Epidermal melanocyte (primary cell): ENCODE measurements at regions not wholly inside any gene's neighbourhood (a gene's known extent, or its start where the extent isn't known, plus 50 kb on each side); places are given as distances from the start of the nearest gene placed in this dataset.

Source experiments
- DNase-seq: peaks from one replicate; pipeline ENCODE4 v3.0.0; 2011; ENCODE audit warnings: low spot score; ENCODE audit not compliant: insufficient read length

DNA sequence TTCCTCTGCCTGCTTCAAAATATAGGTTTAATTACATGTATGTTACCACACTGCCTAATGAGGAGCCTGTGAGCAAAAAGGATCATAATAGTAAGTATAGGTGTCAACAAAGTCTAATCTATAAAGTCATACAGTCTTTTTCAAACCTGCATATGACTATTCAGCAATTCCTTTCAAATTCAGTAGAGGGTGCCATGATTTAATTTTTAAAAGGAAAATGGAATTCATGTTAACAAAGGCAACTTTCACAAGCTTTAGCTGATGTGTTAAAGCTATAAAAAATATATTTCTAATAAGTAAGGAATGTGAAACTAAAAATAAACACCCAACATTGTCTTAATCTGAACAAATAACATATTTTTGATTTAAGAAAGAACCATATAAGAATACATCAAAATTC lies 52.1 kb downstream of the MPP7 start:
- DNase-seq, result peak; percentile 23

DNA sequence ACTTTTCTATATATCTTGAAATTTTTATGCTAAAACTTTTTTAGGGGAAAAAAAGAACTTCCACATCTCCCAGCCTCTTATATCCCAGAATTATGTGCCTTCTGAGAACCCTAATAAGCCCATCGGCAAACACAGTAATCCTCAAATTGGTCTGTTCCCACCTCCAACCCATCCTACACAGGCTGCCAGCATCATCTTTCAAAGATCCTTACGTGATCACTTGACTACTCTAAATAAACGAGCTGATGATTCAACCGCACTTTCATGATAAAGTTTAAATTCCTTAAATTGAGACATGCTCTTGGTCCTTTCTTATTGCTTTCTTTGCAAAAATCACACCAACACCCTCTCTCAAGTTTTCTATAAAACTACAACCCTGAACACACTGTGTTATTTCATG lies 52.5 kb downstream of the MPP7 start:
- DNase-seq, result no peak

DNA sequence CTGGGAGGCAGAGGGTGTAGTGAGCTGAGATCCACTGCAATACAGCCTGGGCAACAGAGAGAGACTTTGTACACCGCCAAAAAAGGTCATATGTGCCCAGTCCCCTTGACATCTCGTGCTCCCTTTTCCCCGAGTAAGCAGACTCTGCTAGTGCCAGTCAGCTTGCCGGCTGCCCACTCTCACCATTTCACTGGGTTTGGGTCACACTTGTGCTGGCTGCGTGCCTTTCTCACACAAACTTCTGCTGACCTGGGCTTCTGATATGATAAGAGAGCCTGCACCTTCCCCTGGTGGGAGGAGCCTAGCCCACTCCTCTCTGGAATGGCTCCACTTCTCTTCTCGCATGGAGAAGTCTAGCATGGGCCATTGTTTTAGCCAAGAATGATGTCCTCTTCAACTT lies 53.4 kb downstream of the MPP7 start:
- no peak for DNase-seq

DNA sequence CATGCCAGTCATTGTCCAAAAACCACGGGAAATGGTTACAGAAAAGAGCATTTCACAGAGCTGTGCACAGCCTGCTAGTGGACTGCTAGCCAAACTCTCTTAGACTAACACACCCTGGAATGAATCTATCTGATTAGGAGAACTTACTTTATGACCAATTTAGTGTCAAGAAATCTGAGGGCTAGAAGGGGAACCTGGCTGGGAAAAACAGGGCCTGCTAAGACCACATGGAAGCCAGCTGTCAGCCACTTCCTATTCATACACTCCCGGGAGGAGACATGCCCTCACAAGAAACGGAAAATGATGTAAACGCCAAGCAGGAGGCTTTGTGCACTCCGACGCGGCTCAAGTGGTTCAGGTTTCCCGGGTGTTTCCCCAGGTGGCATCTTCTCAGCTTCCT lies 54.8 kb downstream of the MPP7 start:
- no peak for DNase-seq

DNA sequence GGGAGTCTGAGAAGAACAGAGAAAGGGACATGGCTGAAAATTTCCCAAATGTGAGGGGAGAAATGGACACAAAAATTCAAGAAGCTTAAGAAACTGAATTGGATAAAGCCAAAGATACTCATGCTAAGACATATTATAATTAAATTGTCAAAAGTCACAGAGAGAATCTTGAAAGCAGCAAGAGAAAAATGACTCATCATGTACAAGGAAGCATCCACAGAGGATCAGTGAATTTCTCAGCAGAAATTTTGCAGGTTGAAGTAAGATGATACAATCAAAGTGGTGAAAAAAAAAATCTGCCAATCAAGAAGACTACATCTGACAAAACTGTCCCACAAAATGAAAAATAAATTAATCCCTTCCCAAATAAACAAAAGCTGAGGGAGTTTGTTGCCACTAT lies 56.8 kb downstream of the MPP7 start:
- DNase-seq, result no peak

DNA sequence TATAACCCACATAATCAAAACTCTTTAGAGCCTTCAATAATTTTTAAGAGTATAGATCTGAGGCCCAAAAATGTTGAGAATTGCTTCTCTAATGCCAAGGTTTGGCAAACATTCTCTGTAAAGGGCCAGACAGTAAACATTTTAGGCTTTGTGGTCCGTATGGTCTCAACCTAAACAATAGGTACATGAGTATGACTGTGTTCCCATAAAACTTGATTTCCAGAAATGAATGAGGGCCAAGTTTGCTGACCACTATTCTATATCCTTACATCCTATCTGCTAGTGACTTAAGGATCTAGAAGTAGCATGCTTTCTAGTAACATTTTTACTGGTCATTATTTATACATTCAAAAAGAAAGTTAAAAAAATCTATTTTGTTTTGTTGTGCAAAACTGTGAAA lies 58.9 kb downstream of the MPP7 start:
- DNase-seq, result no peak

DNA sequence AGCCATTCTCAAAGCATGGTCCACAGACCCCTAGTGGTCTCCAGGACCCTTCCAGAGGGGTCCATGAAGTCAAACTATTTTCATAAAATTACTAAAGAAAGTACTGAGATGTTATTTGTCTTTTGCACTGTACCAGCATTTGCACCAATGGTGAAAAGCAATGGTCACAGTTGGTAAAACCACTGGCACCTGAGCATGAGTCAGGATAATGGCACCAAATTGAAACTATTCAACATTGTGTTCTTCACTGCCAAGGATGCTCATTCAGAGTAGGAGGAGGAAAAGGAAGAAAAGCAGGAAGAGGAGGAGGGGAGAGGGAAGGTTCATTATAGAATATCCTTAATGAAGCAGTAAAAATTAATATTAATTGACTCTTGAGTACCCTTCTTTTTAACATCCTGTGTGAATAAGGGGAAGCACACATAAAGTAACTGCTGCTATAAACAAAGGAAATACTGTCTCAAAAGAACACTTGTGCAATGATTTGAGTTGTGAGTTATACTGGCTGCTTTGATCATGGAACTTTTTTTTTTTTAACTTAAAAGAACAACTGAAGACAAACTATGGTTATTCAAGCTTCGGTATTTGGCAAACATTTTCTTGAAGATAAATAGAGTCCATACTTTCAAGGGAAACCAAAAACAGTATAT lies 60.2 kb downstream of the MPP7 start:
- no peak for DNase-seq

DNA sequence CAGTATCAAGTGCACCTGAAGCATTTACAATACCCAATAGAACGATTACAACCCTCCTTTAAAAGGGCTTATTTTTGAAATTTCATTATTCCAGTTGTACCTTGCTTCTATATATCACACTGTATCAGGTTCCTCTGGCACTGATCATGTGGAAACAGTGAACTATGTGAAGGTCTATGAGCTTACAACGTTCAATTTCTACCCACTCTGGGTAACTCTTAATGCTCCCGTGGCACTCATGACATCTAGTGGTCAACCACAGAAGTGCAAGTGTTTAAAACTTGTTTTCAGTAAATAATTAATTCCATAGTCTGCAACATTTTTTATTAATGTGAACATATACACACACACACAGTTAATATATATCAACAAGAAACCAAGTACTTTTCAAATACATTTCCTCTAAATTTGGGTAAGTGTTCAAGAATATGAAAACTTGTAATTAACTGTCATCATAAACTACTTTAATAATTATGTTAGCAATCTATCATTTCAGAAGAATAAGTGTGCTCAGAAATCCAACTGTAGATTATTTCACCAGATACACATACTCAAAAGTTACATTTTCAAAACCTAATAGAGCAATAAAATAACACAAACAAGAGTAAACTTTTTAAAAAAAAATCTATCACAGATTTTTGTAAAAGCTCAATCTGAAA lies 61.0 kb downstream of the MPP7 start:
- DNase-seq, result peak; percentile 37

DNA sequence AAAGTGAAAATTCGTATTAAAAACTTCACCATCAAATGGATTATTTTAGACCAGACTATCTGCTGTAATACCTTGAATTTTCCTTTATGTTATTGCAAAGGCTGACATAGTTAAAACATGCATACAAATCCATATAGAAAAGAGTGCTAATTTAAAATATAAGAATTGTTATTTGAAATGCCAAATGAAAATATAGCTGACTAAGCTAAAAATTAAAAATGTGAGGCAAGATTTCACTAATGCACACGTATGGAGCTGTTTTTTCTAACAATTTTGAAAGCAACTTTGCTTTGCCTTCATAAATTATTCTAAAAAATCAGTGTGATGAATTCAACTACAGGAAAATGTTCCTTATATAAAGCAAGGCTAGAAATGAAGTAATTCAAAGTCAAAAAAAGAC lies 62.5 kb downstream of the MPP7 start:
- DNase-seq, result no peak

DNA sequence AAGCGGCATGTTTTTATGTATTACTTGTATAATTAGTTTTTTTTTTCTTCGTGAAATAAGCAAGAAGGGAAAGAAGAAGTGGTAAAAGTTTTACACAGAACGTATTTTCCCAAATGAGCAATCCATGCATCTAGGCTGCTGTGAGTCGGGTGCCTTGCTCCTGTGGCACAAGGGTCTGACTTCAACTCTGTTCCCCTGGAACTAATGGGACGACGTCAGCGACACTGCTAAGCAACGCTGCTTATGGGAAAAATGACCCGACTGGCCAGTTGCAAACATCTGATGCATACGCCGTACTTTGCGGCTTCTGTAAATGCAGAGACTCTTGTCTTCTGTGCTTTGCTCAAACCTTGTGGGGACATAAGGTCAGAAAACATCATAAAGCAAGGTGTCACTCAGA lies 66.3 kb downstream of the MPP7 start:
- no peak for DNase-seq

DNA sequence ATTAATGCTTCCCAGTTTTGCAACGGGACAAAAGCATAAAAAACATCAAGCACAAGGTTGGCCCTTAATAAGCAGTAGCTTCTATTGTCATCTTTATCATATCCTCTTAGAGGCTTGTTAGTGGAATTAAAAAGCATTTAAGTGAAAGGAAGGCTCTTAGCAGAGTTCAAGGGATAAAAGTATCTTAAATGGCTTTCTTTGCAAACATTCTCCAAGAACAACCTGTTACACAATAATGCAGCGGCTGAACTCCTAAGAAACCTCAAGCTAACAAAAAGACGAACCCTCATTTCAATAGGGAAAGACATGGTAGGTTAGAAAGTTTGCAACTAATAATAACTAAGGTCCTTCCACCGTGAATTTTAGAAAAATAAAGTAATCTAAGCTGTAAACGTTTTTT lies 82.1 kb downstream of the MPP7 start:
- no peak for DNase-seq

DNA sequence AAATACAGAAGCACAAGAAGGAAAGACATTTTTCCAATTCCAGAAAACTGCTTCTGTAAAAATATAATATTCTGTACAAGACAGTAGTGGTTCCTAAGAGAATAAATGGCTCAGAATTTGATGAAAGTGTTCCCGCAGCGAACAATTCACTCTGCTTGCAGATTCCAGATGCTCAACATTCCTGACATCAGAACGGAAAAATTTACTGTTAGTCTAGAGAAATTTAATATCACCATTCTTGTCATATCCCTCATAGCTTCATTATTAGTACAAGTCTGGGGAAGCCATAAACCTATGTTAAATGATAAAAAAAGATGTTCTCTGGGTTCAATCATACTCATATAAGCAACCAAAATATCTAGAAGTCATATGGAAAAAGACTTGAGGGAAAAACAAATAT lies 83.6 kb downstream of the MPP7 start:
- no peak for DNase-seq

DNA sequence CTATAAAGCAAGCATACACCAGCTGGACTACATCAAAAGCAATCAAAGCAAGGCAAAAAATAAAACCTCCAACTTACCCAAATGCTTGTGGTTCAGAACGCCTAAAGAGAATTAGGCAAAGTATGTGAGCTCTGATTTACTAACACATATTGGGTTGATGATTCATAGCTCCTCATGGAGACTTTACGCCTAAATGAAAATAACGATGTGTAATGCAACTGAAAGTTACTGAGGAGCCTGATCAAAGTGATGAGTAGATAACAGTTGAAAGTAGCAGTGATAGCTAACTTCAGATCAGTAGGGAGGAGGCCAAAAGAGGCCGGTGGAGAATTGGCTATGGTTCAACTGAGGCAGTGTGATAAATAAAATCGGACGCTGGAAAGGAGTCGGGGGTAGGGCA lies 85.0 kb downstream of the MPP7 start:
- peak; percentile 21 for DNase-seq

DNA sequence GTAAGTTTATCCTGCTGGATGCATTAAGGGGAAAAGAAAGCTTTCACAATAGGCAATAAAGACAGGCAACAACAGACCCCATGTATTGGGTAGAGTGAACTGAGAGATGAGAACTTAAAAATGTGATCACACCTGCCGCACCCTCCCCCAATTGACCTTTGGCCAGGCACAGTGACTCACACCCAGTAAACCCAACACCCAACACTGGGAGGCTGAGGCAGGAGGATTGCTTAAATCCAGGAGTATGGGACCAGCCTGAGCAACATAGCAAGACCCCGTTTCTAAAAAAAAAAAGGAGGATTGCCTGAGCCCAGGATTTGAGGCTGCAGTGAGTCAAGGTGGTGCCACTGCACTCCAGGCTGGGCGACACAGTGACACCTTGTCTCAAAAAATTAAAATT lies 86.9 kb downstream of the MPP7 start:
- no peak for DNase-seq

DNA sequence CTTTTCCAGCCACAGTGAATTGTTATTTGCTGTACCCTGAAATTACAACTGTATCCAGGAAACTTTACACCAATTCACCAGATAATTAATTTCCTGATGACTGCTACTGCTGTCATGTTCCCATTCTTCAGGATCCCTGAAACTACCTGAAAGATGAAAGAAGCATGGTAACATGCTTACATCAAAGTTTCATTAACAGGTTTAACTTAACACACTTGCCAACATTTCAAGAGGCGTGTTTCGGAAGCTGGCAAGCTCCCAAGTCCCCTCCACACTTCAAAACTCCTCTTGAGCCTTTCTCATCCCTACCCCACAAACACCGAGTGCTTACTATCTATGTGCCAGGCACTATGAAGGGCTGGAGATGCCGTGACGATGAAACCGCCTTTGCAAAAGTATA lies 88.6 kb downstream of the MPP7 start:
- DNase-seq, result no peak

DNA sequence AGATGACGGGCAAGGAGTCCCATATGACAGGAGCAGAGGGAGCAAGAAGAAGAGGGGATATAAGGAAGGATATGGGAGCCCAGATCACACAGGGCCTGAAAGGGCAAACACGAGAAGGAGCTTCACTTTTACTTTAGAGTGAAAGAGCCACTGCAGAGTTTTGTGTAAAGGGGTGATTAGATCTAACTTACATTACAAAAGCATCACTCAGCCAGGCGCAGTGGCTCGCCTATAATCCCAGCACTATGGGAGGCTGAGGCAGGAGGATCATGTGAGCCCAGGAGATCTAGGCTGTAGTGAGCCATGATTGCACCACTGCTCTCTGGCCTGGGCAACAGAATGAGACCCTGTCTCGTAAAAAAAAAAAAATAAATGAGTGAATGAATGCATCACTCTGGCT lies 91.1 kb downstream of the MPP7 start:
- no peak for DNase-seq

DNA sequence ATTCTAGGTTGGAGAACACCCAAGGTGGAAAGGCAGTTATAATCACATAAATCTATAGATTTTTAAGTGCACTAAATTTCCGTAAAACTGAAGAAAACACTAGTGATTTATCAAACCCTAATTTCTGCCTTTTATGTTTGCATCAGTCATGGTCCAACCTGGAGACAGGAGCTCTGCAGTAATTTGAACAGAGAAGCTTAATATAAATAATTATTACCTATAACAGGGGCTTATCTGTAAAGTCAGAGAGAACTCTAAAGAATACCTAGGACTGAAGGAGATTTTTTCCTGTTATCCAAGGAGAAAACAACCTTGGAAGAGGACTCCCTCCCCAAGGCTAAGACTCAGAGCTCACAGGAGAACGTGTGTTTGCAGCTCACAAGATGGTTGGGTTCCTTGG lies 95.1 kb downstream of the MPP7 start:
- no peak for DNase-seq

DNA sequence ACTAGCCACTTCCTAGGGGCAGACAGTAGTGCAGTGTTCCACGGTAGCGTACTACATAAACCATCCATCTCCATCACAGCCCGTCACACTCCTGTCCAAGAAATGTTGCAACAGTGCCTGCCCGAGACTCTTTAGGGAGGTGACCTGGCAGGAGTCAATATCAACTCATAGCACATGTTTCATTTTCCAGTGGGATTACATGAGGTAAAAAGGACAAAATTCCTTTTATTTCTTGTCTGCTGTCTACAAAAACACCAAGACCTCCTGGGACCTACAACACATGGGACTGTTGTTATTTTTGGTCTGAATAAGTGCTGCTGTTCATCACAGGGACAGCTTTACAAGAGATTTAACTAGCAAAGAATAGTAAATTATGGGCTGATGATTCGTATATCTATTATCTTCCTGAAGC lies 99.9 kb downstream of the MPP7 start:
- no peak for DNase-seq

DNA sequence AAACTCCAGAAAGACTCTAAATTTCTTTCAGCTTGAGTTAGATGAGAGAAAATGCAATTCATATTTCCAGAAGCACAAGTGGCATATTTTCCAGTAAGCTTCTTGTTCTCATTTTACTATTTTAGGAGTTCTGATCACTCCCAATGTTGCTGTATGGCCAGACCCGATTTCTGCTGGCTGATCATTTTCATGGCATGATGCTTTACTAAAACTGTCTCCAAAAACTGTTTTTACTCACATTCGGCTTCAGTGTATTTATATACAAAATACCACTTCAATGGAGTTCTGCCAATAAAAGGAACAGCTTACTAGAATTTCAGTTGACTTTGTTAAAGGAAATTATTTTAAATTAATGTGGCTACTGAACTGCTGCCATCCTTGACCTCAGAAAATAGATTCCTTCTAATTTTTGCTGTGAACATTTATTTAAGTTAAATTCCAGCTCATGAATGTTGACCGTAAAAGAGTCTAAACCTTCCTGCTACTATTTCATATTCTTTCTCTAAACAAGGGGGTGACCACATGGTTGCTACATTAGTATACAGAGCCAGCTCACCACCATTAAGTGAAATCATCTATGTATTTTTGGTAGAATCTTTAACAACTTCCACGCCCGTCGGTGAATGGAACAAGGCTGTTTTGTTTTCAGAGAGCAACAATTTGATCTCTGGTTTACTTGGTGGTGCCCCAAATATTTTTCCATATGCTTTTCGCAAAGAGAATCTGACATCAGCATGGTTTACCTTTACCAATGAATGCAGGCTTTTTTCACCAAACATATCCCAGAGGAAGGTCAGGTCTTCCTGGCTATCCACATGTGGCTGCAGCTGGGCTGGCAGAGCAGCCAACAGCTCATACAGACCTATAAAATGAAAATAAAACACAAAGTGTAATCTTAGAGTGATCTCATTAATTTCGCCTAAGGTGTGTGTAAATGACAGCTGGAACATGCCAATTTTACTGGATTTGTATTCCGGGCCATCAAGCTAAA lies 101.2 kb downstream of the MPP7 start:
- no peak for DNase-seq

DNA sequence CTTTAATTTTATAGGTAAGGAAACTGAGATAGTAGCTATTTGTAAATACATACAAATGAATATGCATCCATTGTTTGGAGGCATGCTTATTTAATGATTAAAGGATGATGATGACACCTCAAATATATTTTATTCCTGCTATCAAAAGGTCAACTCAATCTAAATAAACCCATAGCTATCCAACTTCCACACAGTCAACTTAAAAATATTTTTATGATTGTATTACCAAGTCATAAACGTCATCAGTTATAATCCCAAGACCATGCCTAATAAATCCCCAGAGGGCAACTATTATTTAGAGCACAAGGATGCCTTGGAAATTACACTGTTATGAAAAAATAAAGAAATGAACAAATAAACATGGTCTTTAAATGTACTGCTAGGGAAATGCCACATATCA lies 102.1 kb downstream of the MPP7 start:
- no peak for DNase-seq

DNA sequence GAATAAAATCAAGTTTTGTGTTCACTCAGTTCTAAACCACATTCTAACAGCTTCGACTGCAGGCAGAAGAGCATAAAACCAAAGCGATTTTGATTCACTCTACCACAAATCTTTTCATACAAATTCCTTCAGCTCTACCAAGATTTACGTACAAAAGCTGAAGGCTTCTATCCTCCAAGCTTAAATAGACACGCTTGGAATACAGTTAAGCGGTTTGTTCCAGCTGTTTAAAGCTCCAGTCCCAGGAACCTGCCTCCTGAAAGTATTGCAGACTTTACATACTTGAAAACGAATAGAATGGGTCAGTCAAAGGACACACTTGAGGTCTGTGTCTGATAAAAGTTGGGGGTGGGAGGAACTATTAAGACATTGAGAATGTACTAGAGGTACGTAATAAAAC lies 102.9 kb downstream of the MPP7 start:
- no peak for DNase-seq

DNA sequence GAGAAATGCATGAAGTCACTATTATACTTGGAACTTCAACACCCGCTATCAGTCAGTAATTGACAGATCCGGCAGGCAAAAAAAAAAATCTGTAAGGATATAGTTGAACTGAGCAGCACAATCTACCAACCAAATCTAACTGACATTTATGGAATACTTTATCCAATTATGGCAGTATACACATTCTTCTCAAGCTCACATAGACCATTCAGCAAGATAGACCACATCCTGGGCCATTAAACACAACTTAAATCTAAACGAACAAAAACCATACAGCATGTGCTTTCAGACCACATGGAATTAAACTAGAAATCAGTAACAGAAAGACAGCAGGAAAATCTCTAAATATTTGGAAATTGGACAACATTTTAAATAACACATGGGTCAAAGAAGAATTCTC lies 112.7 kb downstream of the MPP7 start:
- no peak for DNase-seq
